Bronchial epithelial cell (primary cell): ENCODE measurements at regions not wholly inside any gene's neighbourhood (a gene's known extent, or its start where the extent isn't known, plus 50 kb on each side); places are given as distances from the start of the nearest gene placed in this dataset.

Source experiments
- DNase-seq: peaks from one replicate; pipeline ENCODE4 v3.0.0-alpha.2; 2010; ENCODE audit warnings: low read depth
- FAIRE-seq: peaks from 2 replicates; lab custom pipeline; 2011; peaks lifted over from hg19 to GRCh38; lab: Jason Lieb, UNC
- H3K27me3 ChIP-seq: 2 replicates; pipeline ENCODE4 v1.5.1; 2011; ENCODE audit warnings: low read length; ENCODE audit not compliant: control insufficient read depth, insufficient read depth
- H3K36me3 ChIP-seq: 2 replicates; pipeline ENCODE4 v1.5.1; 2011; ENCODE audit warnings: low read length; ENCODE audit not compliant: control insufficient read depth, insufficient read depth
- H3K4me3 ChIP-seq: 2 replicates; pipeline ENCODE4 v1.5.1; 2011; ENCODE audit warnings: mild to moderate bottlenecking, low read depth, low read length, control low read depth
- CTCF ChIP-seq: IDR thresholded peaks from 2 replicates; pipeline ENCODE4 v1.5.1; 2011; ENCODE audit warnings: mild to moderate bottlenecking, moderate library complexity, low read length, control low read depth, inconsistent platforms; ENCODE audit not compliant: insufficient read depth, severe bottlenecking

GRCh38 chr4:24273136-24273535, 311.2 kb downstream of the DHX15 start:
- no peaks in the 10 kb centered on the region for H3K27me3 ChIP-seq
- no peak for FAIRE-seq
- no peak overlapping the region for H3K4me3 ChIP-seq
- peak; percentile 89 for DNase-seq
- TF ChIP-seq CTCF = no peak
- no peaks in the 10 kb centered on the region for H3K36me3 ChIP-seq

GRCh38 chr4:24266951-24267722, 317.2 kb downstream of the DHX15 start:
- no peak for TF ChIP-seq CTCF
- Histone ChIP-seq H3K4me3 (no peak overlapping the region), H3K36me3 (no peaks in the 10 kb centered on the region), H3K27me3 (no peaks in the 10 kb centered on the region)
- FAIRE-seq (no peak), DNase-seq (peak; percentile 87)

- Histone ChIP-seq H3K27me3 (peaks cover 1% of the 10 kb centered on the region), H3K4me3 (no peak overlapping the region), H3K36me3 (no peaks in the 10 kb centered on the region)
- no peak for DNase-seq
- TF ChIP-seq CTCF = no peak
- peak; percentile 68 for FAIRE-seq
These were observed 318.4 kb downstream of the DHX15 start for GRCh38 chr4:24265989-24266388.

GRCh38 chr4:24262616-24263015, 321.7 kb downstream of the DHX15 start:
- no peak for FAIRE-seq

GRCh38 chr4:24262084-24262483, 322.3 kb downstream of the DHX15 start:
- no peak for TF ChIP-seq CTCF
- no peak for DNase-seq
- FAIRE-seq = no peak
- Histone ChIP-seq H3K27me3 (peaks cover 1% of the 10 kb centered on the region), H3K36me3 (no peaks in the 10 kb centered on the region), H3K4me3 (no peak overlapping the region)

More at GRCh38 chr4:24262616-24263015, 321.7 kb downstream of the DHX15 start:
- H3K27me3 ChIP-seq = peaks cover 1% of the 10 kb centered on the region
- DNase-seq = no peak
- TF ChIP-seq CTCF = no peak
- no peaks in the 10 kb centered on the region for H3K36me3 ChIP-seq
- H3K4me3 ChIP-seq = no peak overlapping the region
